Astrocyte of the cerebellum (primary cell): ENCODE measurements at regions not wholly inside any gene's neighbourhood (a gene's known extent, or its start where the extent isn't known, plus 50 kb on each side); places are given as distances from the start of the nearest gene placed in this dataset.

Experiments used
- DNase-seq: peaks from one replicate; pipeline ENCODE4 v3.0.0-alpha.2; 2011; ENCODE audit warnings: low read depth
- H3K4me3 ChIP-seq: 2 replicates; pipeline ENCODE4 v1.5.1; 2011; ENCODE audit warnings: mild to moderate bottlenecking, low read depth, low read length, moderate library complexity
- CTCF ChIP-seq: IDR thresholded peaks from 2 replicates; pipeline ENCODE4 v1.5.1; 2012; ENCODE audit warnings: low read length, low read depth, moderate library complexity, mild to moderate bottlenecking; ENCODE audit errors: missing control alignments
- in situ Hi-C: cut with HindIII; loops from 2 replicates; pipeline ENCODE4 v1.10.0; 2017; ENCODE audit warnings: low sequenced_read_pairs

DNA sequence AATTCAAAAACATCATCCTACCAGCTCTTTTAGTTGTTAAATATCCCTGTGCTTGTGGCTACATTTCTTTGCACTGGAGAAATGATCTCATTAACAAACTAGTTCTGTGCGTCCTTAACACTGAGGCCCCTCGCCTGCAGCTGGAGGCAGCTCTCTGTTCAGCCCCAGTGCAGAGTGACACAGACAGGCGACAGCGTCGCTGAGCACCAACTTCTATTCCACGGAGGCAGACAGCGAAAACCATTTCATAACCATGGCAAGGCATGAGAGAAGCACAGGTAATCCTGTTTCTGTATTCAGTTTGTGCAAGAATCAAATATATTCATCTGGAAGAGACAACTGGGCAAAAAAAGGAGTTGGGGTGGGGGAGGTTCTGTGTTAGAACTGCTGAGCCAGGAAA is 530.7 kb downstream of the ZIC1 start:
- DNase-seq, result no peak
- no peak for TF ChIP-seq CTCF
- peak overlapping the region; percentile 10 for H3K4me3 ChIP-seq
- in situ Hi-C loops, result no loop called here

DNA sequence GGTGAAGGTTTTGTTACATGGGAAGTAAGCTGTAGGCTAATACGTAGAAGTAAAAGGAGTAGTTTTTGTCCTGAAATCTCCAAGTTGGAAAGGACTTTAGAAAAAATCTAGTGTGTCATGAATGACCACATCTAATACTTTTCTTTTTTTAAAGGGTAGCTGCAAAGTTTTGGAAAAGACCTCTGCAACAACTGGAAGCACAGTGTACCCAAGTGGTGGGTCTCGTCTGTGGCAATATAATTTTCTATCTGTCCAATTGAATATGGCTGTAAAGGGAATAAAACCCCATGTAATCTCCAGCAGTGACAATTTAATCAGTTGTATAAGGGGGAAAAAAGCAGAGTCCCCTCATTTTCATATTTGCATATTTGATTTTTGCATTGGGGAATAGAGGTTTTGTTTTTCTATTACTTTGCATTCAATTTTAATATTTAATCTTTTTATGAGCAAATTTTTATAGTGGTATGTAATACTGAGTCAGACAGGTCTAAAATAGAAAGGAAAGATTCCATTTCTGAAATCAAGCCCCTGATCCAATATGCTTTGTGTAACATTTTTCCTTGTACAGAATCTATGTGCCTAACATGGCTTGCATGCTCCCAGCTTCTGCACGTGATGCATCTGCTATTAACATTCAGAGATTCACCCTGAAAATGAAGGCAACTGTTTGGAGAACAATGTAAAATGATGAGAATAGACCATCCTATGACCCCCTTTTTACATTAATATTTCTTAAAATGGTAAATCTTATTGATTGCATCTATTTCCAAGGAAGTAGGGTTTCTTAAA is 531.4 kb downstream of the ZIC1 start:
- peak; percentile 10 for TF ChIP-seq CTCF
- DNase-seq, result peak; percentile 15
- in situ Hi-C loops, result no loop called here
- H3K4me3 ChIP-seq, result no peak overlapping the region

DNA sequence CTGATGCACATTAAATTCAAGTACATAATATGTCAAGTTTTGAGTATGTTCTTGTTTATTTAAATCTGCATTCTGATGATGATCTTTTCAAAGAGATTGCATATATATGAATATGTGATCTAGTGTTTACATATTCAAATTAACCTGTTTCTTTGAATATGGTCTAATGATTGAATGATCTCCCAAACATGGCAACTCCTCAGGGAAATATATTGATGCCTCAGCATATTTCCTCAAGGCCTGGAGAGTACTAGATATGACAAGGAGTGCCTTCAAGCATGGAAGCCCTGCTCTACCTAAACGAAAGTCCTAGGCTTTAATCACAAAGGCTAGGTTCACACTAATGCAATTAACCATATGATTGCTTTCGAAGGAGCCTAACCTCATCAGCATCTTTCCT is 532.8 kb downstream of the ZIC1 start:
- DNase-seq, result no peak
- H3K4me3 ChIP-seq, result no peak overlapping the region
- in situ Hi-C loops, result no loop called here
- no peak for TF ChIP-seq CTCF

- H3K4me3 ChIP-seq, result no peak overlapping the region
- in situ Hi-C loops, result no loop called here
- TF ChIP-seq CTCF, result no peak
- DNase-seq, result peak; percentile 82
Observed at GRCh38 chr3:147943265-147943945, 534.2 kb downstream of the ZIC1 start.

- DNase-seq, result peak; percentile 86
- TF ChIP-seq CTCF, result peak; percentile 83
- in situ Hi-C loops, result no loop called here
- peak overlapping the region; percentile 13 for H3K4me3 ChIP-seq
Observed at GRCh38 chr3:147945968-147946519, 536.9 kb downstream of the ZIC1 start.

DNA sequence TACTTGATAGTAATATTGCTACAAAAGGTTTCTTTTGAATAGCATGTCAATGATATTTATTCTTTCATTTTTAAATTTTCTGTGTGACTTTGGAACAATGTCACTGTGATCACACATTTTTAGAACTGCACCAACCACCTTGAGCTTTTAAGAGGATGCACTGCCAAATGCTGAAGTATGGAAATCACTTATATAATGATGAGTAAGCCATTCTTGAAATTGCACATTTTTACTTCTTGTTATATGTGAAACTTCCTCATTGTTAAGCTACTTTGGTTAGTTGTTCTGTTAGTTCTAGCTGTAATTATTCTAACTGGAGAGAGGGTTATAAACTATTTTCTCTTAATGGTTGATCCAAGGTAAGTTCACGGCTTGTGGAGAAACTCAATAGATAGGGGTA is 547.5 kb downstream of the ZIC1 start:
- in situ Hi-C loops, result no loop called here

More for the DNA sequence above, 547.5 kb downstream of the ZIC1 start:
- TF ChIP-seq CTCF, result no peak
- no peak for DNase-seq
- H3K4me3 ChIP-seq, result no peak overlapping the region
